Stimulated activated naive B cell treated with anti-CD40 and anti-IgM and Interleukin-4, amounts not matched to agents 10 μg/mL and 1 μg/mL and 100 μg/mL, for 72 hours (primary cell): ENCODE measurements at regions not wholly inside any gene's neighbourhood (a gene's known extent, or its start where the extent isn't known, plus 50 kb on each side); places are given as distances from the start of the nearest gene placed in this dataset.

Experiments
- ATAC-seq, 2 donors: fragments of 150-1000 bp; cut with Tn5 transposase; replicated peaks; 2 replicates each; pipeline ENCODE4 v1.10.0; 2021; ENCODE audit warnings: moderate library complexity in 1 of 2
- DNase-seq: peaks from one replicate; pipeline ENCODE4 v3.0.0; 2021
- H3K27ac Mint-ChIP-seq: one replicate; pipeline ENCODE4 v1.8.0; 2022; ENCODE audit warnings: mild to moderate bottlenecking, mixed read lengths
- H3K27me3 Mint-ChIP-seq, 2 donors: one replicate each; pipeline ENCODE4 v1.8.0; 2022; ENCODE audit warnings: mixed read lengths in 2 of 2
- H3K36me3 Mint-ChIP-seq, 2 donors: one replicate each; pipeline ENCODE4 v1.8.0; 2022; ENCODE audit warnings: mixed read lengths in 2 of 2, mild to moderate bottlenecking in 1 of 2
- H3K4me1 Mint-ChIP-seq, 2 donors: one replicate each; pipeline ENCODE4 v1.8.0; 2022; ENCODE audit warnings: mixed read lengths in 2 of 2, mild to moderate bottlenecking in 1 of 2
- H3K4me3 Mint-ChIP-seq, 2 donors: one replicate each; pipeline ENCODE4 v1.8.0; 2022; ENCODE audit warnings: mild to moderate bottlenecking in 2 of 2, mixed read lengths in 2 of 2, moderate library complexity in 1 of 2
- H3K9me3 Mint-ChIP-seq, 2 donors: one replicate each; pipeline ENCODE4 v1.8.0; 2022; ENCODE audit warnings: mixed read lengths in 2 of 2, mild to moderate bottlenecking in 1 of 2

GRCh38 chrX:20965270-20966044 is 408.8 kb upstream of the CNKSR2 start:
- ATAC-seq (no peak), DNase-seq (no peak)
- H3K27ac Mint-ChIP-seq, result no peak overlapping the region
- peaks cover 7 to 15% of the 10 kb centered on the region in 2 donors for H3K9me3 Mint-ChIP-seq
- no peaks in the 10 kb centered on the region for H3K4me1 Mint-ChIP-seq
- H3K4me3 Mint-ChIP-seq, result no peak overlapping the region
- no peaks in the 10 kb centered on the region for H3K36me3 Mint-ChIP-seq
- no peaks in the 10 kb centered on the region for H3K27me3 Mint-ChIP-seq

GRCh38 chrX:20954014-20954413 is 420.2 kb upstream of the CNKSR2 start:
- no peaks in the 10 kb centered on the region for H3K36me3 Mint-ChIP-seq
- no peak for ATAC-seq
- no peaks in the 10 kb centered on the region for H3K4me1 Mint-ChIP-seq
- H3K27me3 Mint-ChIP-seq, result no peaks in the 10 kb centered on the region
- DNase-seq, result no peak
- H3K27ac Mint-ChIP-seq, result no peak overlapping the region
- peaks cover 0 to 2% of the 10 kb centered on the region in 2 donors for H3K9me3 Mint-ChIP-seq
- H3K4me3 Mint-ChIP-seq, result no peak overlapping the region

GRCh38 chrX:20952180-20952579 is 422.0 kb upstream of the CNKSR2 start:
- Mint-ChIP-seq H3K4me1 (no peaks in the 10 kb centered on the region), H3K27me3 (peaks cover 0 to 6% of the 10 kb centered on the region in 2 donors), H3K9me3 (peaks cover 0 to 2% of the 10 kb centered on the region in 2 donors), H3K27ac (no peak overlapping the region), H3K36me3 (no peaks in the 10 kb centered on the region), H3K4me3 (no peak overlapping the region)
- DNase-seq, result no peak
- ATAC-seq, result no peak

GRCh38 chrX:20951016-20951810 is 423.0 kb upstream of the CNKSR2 start:
- ATAC-seq, result no peak
- DNase-seq, result no peak
- Mint-ChIP-seq H3K9me3 (peaks cover 0 to 2% of the 10 kb centered on the region in 2 donors), H3K36me3 (no peaks in the 10 kb centered on the region), H3K27ac (no peak overlapping the region), H3K27me3 (peaks cover 0 to 7% of the 10 kb centered on the region in 2 donors), H3K4me3 (no peak overlapping the region), H3K4me1 (no peaks in the 10 kb centered on the region)

GRCh38 chrX:20947411-20947912 is 426.8 kb upstream of the CNKSR2 start:
- Mint-ChIP-seq H3K27me3 (peaks cover 0 to 10% of the 10 kb centered on the region in 2 donors), H3K36me3 (no peaks in the 10 kb centered on the region), H3K4me1 (no peaks in the 10 kb centered on the region), H3K9me3 (no peaks in the 10 kb centered on the region), H3K4me3 (no peak overlapping the region), H3K27ac (no peak overlapping the region)
- DNase-seq (no peak), ATAC-seq (no peak)

- DNase-seq, result no peak
- no peak for ATAC-seq
- no peak overlapping the region for H3K4me3 Mint-ChIP-seq
- H3K27me3 Mint-ChIP-seq, result no peaks in the 10 kb centered on the region
- H3K36me3 Mint-ChIP-seq, result no peaks in the 10 kb centered on the region
- no peak overlapping the region for H3K27ac Mint-ChIP-seq
- no peaks in the 10 kb centered on the region for H3K4me1 Mint-ChIP-seq
- no peaks in the 10 kb centered on the region for H3K9me3 Mint-ChIP-seq
Observed at GRCh38 chrX:20913760-20914159, 460.5 kb upstream of the CNKSR2 start.

GRCh38 chrX:20906571-20906970 is 467.6 kb upstream of the CNKSR2 start:
- peaks cover 0 to 3% of the 10 kb centered on the region in 2 donors for H3K27me3 Mint-ChIP-seq
- H3K9me3 Mint-ChIP-seq, result peaks cover 0 to 2% of the 10 kb centered on the region in 2 donors
- H3K4me1 Mint-ChIP-seq, result no peaks in the 10 kb centered on the region
- no peak overlapping the region for H3K27ac Mint-ChIP-seq
- H3K36me3 Mint-ChIP-seq, result no peaks in the 10 kb centered on the region
- no peak overlapping the region for H3K4me3 Mint-ChIP-seq
- no peak for DNase-seq
- no peak for ATAC-seq

- Mint-ChIP-seq H3K27ac (no peak overlapping the region), H3K4me1 (no peaks in the 10 kb centered on the region), H3K27me3 (no peaks in the 10 kb centered on the region), H3K36me3 (no peaks in the 10 kb centered on the region), H3K9me3 (peaks cover 2 to 5% of the 10 kb centered on the region in 2 donors), H3K4me3 (no peak overlapping the region)
- no peak for ATAC-seq
- no peak for DNase-seq
Observed at GRCh38 chrX:20884565-20884964, 489.7 kb upstream of the CNKSR2 start.

- no peak overlapping the region for H3K4me3 Mint-ChIP-seq
- H3K27ac Mint-ChIP-seq, result no peak overlapping the region
- DNase-seq, result no peak
- ATAC-seq, result no peak
- H3K36me3 Mint-ChIP-seq, result peaks cover 0 to 5% of the 10 kb centered on the region in 2 donors
- H3K4me1 Mint-ChIP-seq, result no peaks in the 10 kb centered on the region
- H3K9me3 Mint-ChIP-seq, result peaks cover 8 to 22% of the 10 kb centered on the region in 2 donors
- H3K27me3 Mint-ChIP-seq, result no peaks in the 10 kb centered on the region
Observed at GRCh38 chrX:20863649-20864048, 510.6 kb upstream of the CNKSR2 start.

- Mint-ChIP-seq H3K4me3 (no peak overlapping the region), H3K36me3 (peaks cover 0 to 5% of the 10 kb centered on the region in 2 donors), H3K9me3 (peaks cover 8 to 22% of the 10 kb centered on the region in 2 donors), H3K4me1 (no peaks in the 10 kb centered on the region), H3K27me3 (no peaks in the 10 kb centered on the region), H3K27ac (no peak overlapping the region)
- ATAC-seq (no peak), DNase-seq (no peak)
Observed at GRCh38 chrX:20861113-20861512, 513.1 kb upstream of the CNKSR2 start.

- H3K36me3 Mint-ChIP-seq, result peaks cover 0 to 5% of the 10 kb centered on the region in 2 donors
- no peaks in the 10 kb centered on the region for H3K27me3 Mint-ChIP-seq
- H3K27ac Mint-ChIP-seq, result no peak overlapping the region
- H3K4me1 Mint-ChIP-seq, result no peaks in the 10 kb centered on the region
- ATAC-seq (no peak), DNase-seq (no peak)
- H3K9me3 Mint-ChIP-seq, result peaks cover 8 to 22% of the 10 kb centered on the region in 2 donors
- no peak overlapping the region for H3K4me3 Mint-ChIP-seq
Observed at GRCh38 chrX:20857746-20858145, 516.5 kb upstream of the CNKSR2 start.

GRCh38 chrX:20838477-20838876 is 535.7 kb upstream of the CNKSR2 start:
- Mint-ChIP-seq H3K9me3 (peaks cover 3 to 4% of the 10 kb centered on the region in 2 donors), H3K4me1 (no peaks in the 10 kb centered on the region), H3K4me3 (no peak overlapping the region), H3K27ac (no peak overlapping the region), H3K27me3 (no peaks in the 10 kb centered on the region), H3K36me3 (no peaks in the 10 kb centered on the region)
- DNase-seq (no peak), ATAC-seq (no peak)

GRCh38 chrX:20829665-20830491 is 544.3 kb upstream of the CNKSR2 start:
- H3K4me1 Mint-ChIP-seq, result no peaks in the 10 kb centered on the region
- DNase-seq, result no peak
- no peak for ATAC-seq
- no peak overlapping the region for H3K27ac Mint-ChIP-seq
- no peak overlapping the region for H3K4me3 Mint-ChIP-seq
- H3K27me3 Mint-ChIP-seq, result no peaks in the 10 kb centered on the region
- no peaks in the 10 kb centered on the region for H3K36me3 Mint-ChIP-seq
- H3K9me3 Mint-ChIP-seq, result peaks cover 2 to 4% of the 10 kb centered on the region in 2 donors

GRCh38 chrX:20825984-20826383 is 548.2 kb upstream of the CNKSR2 start:
- no peak for DNase-seq
- no peak overlapping the region for H3K4me3 Mint-ChIP-seq

More at GRCh38 chrX:20825984-20826383, 548.2 kb upstream of the CNKSR2 start:
- Mint-ChIP-seq H3K27ac (no peak overlapping the region), H3K36me3 (no peaks in the 10 kb centered on the region), H3K27me3 (no peaks in the 10 kb centered on the region), H3K4me1 (no peaks in the 10 kb centered on the region), H3K9me3 (no peaks in the 10 kb centered on the region)
- ATAC-seq, result no peak
